ENCODE measurements at regions not wholly inside any gene's neighbourhood (a gene's known extent, or its start where the extent isn't known, plus 50 kb on each side); places are given as distances from the start of the nearest gene placed in this dataset.

DNA sequence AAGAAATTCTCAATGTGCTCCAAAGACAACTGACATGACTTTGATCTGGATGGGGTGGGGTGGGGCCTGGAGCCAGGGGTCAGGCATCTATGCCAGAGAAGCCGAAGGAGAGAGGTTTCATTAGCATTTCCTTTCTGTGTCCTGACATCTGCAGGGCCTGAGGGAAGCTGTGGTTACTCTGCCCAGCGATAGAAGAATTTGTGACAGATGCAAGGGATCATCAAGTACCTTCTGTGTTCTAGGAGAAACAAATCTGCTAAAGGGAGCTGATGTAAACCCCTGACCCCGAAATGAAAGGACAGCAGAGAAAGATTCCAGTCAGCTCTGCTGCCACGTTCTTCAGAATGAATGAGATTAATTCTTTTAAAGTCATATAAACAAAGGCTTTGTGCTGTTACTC is 335.7 kb downstream of the PRELID2 start:
- FAIRE-seq: no peak

DNA sequence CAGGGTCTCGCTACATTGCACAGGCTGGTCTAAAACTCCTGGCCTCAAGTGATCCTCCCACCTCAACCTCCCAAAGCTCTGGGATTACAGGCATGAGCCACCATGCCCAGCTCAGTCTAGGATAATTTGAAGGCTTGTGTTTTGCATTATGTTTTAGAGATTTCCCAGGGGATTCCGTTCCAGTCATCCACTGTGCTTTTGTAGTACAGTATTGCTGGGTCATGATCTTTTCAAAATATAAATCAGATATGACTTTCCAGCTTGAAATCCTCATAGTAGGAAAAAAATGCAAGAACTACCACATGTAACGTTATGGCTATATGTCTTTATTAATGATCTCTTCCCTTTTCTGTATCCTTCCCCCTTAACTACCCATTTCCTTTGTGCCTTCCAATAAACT is 338.1 kb downstream of the PRELID2 start:
- FAIRE-seq: no peak

DNA sequence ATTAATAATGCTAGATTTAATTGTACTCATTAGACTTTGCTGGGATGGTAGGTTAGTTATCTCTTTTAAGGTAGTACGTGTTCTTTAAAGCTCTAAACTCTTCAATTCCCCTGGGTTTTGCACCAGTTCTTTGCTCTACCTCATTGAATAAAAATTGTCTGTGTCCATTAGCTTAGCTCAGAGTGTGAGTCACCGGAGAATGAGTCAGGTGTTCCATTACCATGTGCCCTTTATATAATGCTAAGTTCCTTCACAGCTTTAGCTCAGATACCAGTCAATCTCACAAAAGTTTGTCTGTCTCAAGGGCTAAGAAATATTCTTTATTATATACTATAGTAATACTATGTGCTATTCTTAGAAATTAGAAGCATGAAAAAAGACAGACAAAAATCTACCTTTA is 339.4 kb downstream of the PRELID2 start:
- FAIRE-seq: no peak

DNA sequence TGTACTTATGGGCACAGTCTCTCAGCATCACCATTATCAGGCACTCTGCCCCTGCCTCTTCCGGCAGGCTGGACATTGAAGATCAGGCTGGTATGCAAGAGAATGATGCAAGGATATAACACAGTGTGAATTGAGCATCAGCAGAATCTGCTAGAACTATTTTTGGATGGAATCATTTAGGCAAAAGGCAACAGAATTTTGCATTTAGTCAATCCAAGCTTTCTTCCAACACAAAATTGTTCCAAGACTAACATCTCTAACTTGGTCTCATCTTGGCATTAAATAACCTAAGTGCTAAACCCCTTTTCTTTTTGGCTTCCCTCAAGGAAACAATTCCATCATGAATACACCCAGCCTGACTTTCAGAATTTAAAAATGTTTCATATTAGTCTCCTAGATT is 339.9 kb downstream of the PRELID2 start:
- no peak for FAIRE-seq

DNA sequence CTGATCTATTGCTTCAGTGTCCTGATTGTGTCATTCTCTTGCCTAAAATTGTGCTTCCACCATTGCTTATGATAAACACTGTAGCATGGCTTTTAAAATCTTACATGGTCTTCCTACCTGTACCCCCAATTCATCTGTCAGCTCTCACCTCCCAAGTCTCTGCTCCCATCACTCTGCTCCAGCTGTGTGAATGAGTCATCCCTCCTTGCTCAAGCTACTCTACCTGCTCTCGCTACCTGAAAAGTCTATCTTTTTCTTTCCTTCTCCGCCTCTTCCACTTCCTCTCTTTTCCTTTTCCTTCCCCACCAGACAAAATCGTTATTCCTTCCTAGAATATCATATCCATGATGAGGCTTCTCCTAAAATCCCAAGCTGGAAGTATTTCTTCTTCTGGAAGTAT is 341.7 kb downstream of the PRELID2 start:
- no peak for FAIRE-seq

DNA sequence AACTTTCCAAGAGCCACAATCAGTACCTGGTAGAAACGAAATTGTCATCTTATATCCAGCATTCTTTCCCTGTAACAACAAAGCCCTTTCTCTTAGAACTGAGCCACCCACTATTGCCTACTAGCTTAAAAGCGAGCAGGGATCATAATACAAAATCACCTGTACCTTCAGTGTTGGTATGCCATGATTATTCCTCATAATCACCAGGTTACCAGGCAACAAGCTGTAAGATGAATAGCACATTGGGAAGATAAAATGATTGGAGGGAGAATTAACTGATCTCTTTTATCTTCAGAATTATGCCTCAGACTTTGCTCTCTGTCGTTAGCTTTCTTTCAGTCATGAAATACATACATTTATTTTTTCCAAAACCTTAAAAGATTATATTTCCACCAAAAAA is 345.6 kb downstream of the PRELID2 start:
- FAIRE-seq: no peak

DNA sequence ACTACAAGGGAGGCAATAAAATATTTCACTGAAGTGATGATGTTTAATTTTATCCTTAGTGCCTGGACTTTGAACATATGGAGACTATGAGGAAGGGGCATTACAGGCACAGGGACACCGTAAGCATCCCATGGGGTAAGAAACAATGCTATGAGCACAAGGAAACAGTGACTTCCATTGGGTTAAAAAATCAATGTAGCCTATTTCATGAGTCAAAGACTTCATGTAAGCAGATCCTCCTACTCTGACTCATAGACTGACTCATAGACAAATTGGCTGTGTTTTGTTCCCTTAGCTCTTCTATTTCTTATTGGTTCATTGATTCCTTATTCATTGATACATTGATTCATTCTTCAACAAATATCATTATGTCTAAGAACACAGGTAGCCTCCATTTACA is 351.0 kb downstream of the PRELID2 start:
- FAIRE-seq: no peak

DNA sequence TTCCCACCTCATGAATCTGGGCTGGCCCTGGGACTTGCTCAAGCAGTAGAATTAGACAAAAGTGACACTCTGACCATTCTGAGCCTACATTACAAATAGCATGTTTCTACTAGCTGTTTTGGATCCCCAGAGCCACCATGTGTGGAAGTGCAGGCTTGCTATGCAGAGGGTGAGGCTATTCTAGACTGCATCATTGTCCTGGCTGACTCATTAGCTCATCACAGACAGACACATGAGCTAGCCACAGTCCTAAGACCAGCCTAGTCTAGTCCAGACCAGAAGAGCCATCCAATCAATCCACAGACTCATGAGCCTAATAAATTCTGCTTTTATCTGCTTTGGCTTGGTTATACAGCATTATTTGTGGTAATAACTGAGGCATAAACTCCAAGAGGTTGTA is 351.9 kb downstream of the PRELID2 start:
- FAIRE-seq: no peak

DNA sequence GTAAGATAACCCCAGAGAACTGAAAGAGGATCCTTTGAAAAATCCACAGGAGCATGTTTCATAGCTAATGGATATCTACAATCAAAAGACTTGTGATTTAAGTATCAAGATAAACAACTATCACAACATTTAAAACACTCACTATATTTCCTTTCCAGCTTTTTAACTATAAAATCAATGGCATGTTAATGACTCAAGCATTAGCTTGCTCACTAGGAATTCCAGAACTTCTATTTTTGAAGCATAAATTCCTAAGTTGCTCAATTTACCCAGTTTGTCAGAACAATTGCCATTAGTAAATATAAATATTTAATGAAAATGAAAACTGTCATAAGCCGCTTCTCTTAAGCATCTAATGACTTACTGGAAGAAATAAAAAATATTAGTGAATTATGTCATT is 355.3 kb downstream of the PRELID2 start:
- no peak for FAIRE-seq

DNA sequence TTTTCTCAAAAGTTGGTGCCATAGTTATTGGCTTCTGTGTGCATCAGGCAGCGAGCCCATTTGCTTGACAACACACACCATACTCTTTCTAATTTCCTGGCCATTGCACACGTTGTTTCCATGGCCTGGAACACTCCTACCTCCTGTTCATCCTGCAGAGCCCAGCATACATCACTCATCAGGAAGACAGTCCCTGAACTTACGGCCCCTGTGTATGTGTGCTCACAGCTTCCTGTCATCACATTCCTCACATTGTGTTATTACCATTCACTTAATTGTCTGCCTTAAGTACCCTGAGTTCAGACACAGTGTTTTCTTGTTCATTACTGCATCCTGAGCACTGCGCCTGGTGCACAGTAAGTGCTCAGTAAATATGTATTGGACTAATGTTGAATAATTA is 355.9 kb downstream of the PRELID2 start:
- FAIRE-seq: no peak

DNA sequence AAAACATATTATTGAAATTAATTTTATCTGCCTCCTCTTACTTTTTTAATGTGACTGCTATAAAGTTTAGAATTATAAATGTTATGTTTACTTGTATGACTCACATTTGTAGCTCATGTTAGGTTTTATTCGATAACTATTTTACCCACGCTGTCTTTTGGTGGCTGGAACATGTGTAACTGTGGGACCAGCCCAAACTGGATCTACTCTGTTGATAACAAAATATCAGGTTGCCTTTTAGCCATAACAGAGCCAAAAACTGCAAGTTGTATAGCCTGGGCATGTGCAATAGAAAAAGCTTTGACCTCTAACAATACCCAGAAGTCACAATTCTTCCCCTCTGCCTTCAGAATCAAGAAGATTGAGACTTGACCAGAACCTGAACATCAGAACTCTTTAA is 356.5 kb downstream of the PRELID2 start:
- no peak for FAIRE-seq

DNA sequence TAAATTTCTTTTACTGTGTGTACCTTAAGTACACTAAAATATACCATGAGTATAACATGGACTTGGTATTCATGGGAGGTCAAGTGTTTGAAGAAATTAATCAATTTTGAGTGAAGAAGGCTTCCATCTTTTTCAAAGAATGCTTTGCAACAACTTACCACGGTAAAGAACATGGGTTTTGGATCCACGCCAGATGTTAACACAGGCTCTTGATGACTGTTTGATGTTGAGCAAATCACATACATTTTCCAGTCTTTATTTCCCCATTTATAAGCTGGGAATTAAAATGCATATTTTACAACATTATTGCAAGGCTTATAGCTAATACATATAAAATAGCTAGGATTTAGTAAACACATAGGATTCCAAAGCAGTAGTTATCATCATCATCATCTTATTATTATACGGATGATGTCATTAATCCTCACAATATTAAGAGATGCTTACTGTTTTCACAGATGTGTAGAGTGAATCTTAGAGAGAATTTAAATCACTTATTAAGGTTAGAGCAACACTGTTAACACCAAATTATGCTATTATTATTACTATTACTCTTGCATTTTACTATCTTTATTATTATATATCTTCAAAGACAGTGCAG is 362.0 kb downstream of the PRELID2 start:
- FAIRE-seq: no peak

DNA sequence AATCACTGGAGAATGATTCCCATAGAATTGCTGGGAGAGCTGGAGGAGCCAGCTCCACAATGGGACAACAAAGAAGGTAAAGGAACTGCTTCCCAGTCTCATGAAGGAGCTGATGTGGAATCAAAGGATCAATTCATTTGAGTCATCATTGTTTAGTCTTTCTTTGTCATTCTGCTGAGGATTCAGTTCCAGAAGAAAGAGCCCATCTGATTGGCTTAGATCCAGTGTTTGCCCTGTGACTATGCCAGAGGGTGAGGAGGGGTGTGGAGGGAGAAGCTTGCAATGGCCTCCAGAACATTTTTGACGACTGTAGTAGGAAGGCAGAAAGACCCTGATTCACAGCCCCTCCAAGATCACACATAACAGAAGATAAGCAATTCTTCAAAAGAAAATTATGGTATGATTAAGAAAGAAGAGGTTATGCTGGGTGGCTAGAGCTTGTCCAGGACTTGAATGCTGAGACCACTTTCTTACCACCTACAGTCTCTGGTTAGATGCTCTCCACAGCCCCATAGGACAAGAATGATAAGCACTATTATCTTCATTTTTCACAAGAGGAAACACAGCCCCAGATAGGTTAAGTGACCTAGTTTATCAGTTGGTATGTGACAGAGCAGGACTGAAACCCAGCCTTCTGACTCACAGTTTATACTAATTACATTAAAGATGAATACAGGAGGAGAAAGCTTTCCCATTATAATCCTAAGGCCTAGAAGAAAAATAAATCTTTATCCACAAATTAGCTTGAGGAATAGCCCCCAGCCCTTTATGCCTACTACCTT is 363.1 kb downstream of the PRELID2 start:
- FAIRE-seq: no peak

DNA sequence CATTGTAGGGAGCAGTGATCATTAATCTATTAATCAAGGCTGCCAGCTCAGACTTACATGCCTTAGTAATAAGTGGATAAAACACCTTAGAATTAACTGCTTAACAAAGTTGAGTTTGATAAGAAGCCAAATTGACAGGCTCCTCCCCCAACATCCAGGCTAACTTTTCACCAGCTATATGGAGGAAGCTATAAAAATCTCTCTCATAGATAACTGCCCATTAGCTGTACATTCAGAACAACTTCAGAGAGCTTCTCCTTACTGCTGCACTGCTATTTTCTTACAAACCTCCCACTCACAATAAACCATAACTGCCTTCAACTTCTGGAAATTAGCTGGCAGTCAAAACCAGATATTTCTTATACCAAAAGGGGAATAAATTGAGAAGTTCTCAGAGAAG is 364.1 kb downstream of the PRELID2 start:
- FAIRE-seq: no peak

DNA sequence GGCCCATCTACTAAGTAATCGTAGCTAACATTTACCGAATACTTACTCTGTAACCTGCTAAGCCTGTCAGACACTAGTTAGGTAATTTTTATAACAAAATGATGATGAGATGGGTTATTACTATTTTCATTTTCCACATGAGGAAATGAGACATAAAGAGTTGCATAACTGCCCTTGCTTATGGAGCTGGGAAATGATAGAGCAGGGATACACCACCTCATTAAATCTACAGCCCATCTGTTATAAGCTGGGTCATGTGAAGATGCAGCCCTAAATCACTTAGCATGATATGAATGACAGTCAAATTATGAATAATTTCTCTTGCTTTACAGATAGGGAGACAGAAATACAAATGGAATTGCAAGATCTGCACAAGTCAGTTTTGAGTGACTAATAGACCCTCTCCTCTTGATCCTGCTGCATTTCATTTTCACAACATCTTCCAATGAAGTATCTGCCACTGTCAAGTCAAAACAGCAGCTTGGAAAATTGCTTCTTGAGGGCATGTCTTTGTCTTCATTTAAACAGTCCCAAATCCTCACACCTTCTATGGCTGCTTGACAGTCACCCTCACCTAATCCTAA is 364.7 kb downstream of the PRELID2 start:
- no peak for FAIRE-seq

DNA sequence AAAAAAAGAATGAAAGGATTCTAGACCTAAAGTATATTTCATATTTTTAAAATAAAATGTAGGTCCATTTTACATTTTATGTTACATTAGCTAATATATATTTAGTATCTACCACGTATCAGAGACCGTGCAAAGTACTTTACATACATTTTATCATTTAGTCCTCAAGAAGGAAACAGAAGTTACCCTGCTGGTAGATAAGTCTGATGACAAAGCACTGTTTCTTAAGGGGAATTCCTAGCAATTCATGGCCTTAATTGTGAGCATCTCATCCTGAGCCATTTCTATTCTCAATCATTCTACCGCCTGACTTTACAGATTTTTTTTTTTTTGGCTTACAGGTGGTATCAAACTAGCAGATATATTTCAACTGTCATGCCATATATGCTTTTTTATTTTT is 367.7 kb downstream of the PRELID2 start:
- no peak for FAIRE-seq

DNA sequence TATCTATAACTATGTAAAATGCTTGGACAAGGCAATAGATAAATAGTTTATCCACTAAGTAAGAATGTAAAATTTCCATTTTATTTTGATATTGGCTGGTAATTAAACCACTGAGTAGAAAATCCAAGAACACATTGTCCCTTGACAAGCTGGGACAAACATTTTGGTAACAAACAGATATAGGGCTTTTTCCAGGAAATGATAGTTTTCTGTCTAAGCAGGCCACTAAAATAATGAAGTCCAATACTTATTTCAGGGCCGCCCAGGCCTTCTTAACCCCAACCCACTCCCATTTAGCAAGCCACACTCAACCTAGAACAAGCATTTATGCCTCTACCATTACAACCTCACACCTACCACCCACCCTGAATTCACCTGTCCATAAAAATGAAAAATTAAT is 368.6 kb downstream of the PRELID2 start:
- FAIRE-seq: no peak

DNA sequence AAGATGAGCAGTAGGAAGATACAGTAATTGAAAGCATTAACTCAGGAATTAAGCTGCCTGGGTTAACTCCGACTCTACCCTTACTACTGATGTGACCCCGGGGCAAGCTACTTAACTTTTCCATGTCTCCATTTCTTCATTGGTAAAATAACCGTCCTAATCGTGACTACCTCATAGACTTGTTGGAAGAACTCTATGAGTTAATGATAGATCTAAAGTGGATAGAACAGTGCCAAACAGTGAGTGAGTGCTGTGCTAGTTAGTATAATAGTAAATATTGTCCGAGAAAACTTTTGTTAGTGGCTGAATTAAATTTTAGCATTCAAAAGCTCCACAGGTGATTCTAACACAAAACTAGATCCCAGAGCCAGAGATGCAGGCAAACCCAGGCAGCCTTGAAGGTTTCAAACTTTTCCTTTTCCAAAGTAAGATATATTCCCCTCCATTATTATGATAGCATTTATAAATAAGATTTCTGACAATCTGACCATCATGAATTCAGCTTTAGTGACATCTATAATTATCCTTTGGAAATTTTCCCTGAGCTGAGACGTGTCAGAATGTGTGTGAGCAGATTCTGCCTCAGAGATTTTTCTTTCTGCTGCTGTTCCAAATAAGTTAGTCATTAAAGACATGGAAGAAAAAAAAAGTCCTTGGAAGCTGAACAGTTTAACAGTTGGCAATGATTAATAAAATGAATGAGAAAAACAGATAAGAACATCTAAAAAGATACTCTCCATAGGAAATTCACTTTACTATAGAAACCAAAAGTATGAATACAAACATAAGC is 369.5 kb downstream of the PRELID2 start:
- FAIRE-seq: no peak

DNA sequence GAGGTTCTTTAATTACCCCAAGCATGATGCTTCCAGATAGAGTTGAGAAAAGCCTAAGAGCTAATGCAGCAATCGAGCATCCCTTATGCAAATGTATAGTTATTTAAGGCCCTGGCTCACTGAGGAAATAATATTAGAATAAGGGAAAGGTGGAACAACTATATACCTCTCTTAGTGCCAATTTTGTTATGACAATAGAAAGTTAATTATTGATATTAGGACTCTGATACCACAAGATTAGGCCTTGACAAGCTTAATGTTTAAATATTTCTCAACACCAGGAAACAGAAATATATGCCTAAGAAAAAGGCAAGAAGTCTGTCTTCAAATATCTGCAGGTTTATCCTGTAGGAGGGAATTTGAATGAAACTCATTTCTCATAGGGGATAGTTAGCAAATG is 371.0 kb downstream of the PRELID2 start:
- FAIRE-seq: no peak

DNA sequence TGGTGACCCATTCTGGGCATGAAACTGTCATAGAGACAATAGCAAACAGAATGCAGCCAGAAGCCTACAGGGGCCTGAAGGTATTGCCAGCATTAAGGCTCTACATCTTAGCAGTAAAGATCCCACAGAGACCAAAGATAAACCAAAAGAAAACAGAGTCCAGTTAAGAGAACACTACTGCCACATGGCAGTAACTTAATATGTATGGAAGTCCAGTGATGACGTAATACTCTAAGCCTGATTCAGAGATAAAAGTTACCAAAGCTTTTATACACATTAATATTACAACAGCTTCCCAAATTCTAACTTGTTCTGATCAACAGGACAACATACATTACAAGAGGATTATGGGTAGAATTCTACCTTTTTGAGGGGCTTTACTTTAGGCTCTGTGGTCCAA is 371.5 kb downstream of the PRELID2 start:
- FAIRE-seq: no peak

DNA sequence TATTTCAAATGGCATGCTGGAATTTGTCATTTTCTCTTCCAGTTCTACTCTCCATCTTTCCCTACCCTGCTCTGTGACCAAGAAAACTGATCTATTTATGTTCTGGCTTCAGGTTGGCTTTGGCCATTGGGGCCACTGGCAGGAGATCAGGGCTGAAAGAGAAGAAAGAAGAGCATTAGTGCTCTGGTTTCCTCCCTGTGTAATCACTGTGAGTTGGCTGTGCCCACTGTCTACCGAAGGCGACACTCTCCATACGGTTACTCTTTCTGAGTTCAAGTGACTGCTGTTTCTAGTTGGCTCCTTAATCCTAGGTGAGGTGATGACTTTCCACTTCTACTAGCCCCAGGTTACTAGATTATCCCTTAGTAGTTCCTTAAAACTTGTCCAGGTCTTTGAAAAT is 372.6 kb downstream of the PRELID2 start:
- no peak for FAIRE-seq

DNA sequence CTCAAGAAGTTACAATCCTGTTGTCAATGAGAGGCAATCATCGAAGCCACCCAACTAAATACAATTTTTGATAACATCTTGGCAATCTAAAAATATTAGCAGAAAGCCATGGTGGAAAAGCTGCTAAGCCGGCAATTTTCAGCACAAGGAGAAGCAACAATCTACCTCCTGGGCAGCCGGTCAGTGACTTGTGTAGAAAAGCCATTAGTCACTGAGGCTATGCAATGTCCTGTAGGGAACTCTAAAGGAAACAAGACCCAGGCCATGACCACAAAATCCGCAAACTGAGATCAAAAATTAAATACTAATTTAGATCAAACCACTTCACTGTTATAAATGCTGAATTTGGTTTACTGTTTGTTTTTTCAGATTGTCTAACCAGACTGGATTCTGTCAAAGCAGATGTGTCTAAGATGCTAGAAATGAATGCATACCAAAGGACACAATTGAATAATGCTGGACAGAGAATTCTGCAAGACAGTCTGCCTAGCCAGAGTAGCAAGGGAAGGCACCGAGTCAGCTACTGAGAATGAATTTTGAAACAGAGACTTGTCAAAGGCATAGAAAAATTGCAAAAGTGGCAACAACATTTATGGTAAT is 384.8 kb downstream of the PRELID2 start:
- no peak for FAIRE-seq

DNA sequence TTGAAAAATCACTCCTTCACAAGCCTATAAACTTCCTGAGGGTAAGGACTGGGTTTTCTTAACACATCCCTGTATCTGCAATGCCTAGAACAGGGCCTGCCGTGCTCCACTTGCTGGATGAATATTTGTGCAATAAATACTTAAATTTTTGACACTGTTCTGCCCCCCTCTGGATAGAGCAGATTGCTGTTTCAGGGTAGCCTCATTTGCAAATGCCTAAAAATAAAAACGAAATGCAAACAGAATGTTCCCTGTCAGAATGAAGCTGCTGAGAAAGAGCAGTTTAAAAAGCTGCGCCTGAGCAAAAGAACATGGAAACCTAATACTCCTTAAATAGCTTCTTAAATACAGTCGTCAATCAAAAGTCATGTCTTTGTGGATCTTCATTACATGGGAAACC is 385.3 kb downstream of the PRELID2 start:
- no peak for FAIRE-seq
